ENCODE measurements at regions not wholly inside any gene's neighbourhood (a gene's known extent, or its start where the extent isn't known, plus 50 kb on each side); places are given as distances from the start of the nearest gene placed in this dataset.
A peak's percentile ranks its signal among the peaks of the same experiment; 100 is the strongest.

- Histone ChIP-seq H3K4me3 (ENCODE audit: low read length) (no peak overlapping the region), H3K4me1 (ENCODE audit: control insufficient read depth in 2 of 2, insufficient read depth in 2 of 2, low read length in 2 of 2) (no peaks in the 10 kb centered on the region), H3K36me3 (ENCODE audit: control insufficient read depth in 2 of 3, insufficient read depth in 3 of 3, low read length in 3 of 3) (no peaks in the 10 kb centered on the region), H3K27me3 (ENCODE audit: control insufficient read depth in 2 of 2, insufficient read depth in 2 of 2, low read length in 2 of 2) (no peaks in the 10 kb centered on the region), H3K27ac (ENCODE audit: low read depth, low read length) (no peak overlapping the region), H3K9me3 (ENCODE audit: control insufficient read depth in 2 of 3, low read length in 3 of 3) (no peaks in the 10 kb centered on the region)
- DNase-seq = no peak
- Mint-ChIP-seq H3K27ac (no peak overlapping the region), H3K36me3 (no peaks in the 10 kb centered on the region), H3K9me3 (peaks cover 0 to 7% (median 0%) of the 10 kb centered on the region in 11 donors), H3K27me3 (peaks cover 11 to 21% (median 15%) of the 10 kb centered on the region in 5 donors), H3K4me1 (peaks cover 0 to 8% (median 6%) of the 10 kb centered on the region in 7 donors), H3K4me3 (no peak overlapping the region)
- CTCF ChIA-PET = no interaction called here
- POLR2A ChIA-PET = no interaction called here
- intact Hi-C loops (cut with micrococcal nuclease) = no loop called here
- ATAC-seq = no peak
Observed at GRCh38 chr21:35824136-35824535, 236.2 kb downstream of the SETD4 start.

- Histone ChIP-seq H3K27ac (ENCODE audit: low read depth, low read length) (no peak overlapping the region), H3K9me3 (ENCODE audit: control insufficient read depth in 2 of 3, low read length in 3 of 3) (no peaks in the 10 kb centered on the region), H3K36me3 (ENCODE audit: control insufficient read depth in 2 of 3, insufficient read depth in 3 of 3, low read length in 3 of 3) (no peaks in the 10 kb centered on the region), H3K27me3 (ENCODE audit: control insufficient read depth in 2 of 2, insufficient read depth in 2 of 2, low read length in 2 of 2) (no peaks in the 10 kb centered on the region), H3K4me1 (ENCODE audit: control insufficient read depth in 2 of 2, insufficient read depth in 2 of 2, low read length in 2 of 2) (no peaks in the 10 kb centered on the region), H3K4me3 (ENCODE audit: low read length) (no peak overlapping the region)
- Mint-ChIP-seq H3K9me3 (peaks cover 0 to 7% (median 0%) of the 10 kb centered on the region in 11 donors), H3K36me3 (no peaks in the 10 kb centered on the region), H3K4me3 (no peak overlapping the region), H3K27me3 (peaks cover 2 to 11% (median 10%) of the 10 kb centered on the region in 5 donors), H3K27ac (no peak overlapping the region), H3K4me1 (no peaks in the 10 kb centered on the region)
- intact Hi-C loops (cut with micrococcal nuclease) = no loop called here
- POLR2A ChIA-PET = no interaction called here
- DNase-seq = no peak
- no peak for ATAC-seq
- CTCF ChIA-PET = no interaction called here
Observed at GRCh38 chr21:35819134-35819533, 241.2 kb downstream of the SETD4 start.

GRCh38 chr21:35818597-35818996 is 241.7 kb downstream of the SETD4 start:
- Mint-ChIP-seq H3K4me1 (no peaks in the 10 kb centered on the region), H3K27me3 (peaks cover 2 to 6% (median 5%) of the 10 kb centered on the region in 5 donors), H3K27ac (no peak overlapping the region), H3K4me3 (no peak overlapping the region), H3K9me3 (peaks cover 0 to 7% (median 0%) of the 10 kb centered on the region in 11 donors), H3K36me3 (no peaks in the 10 kb centered on the region)
- Histone ChIP-seq H3K4me1 (ENCODE audit: control insufficient read depth in 2 of 2, insufficient read depth in 2 of 2, low read length in 2 of 2) (no peaks in the 10 kb centered on the region), H3K27me3 (ENCODE audit: control insufficient read depth in 2 of 2, insufficient read depth in 2 of 2, low read length in 2 of 2) (no peaks in the 10 kb centered on the region), H3K27ac (ENCODE audit: low read depth, low read length) (no peak overlapping the region), H3K9me3 (ENCODE audit: control insufficient read depth in 2 of 3, low read length in 3 of 3) (no peaks in the 10 kb centered on the region), H3K4me3 (ENCODE audit: low read length) (no peak overlapping the region), H3K36me3 (ENCODE audit: control insufficient read depth in 2 of 3, insufficient read depth in 3 of 3, low read length in 3 of 3) (no peaks in the 10 kb centered on the region)
- ATAC-seq = no peak
- intact Hi-C loops (cut with micrococcal nuclease) = no loop called here
- no peak for DNase-seq
- ChIA-PET POLR2A (no interaction called here), CTCF (no interaction called here)

GRCh38 chr21:35814858-35815619 is 245.3 kb downstream of the SETD4 start:
- Mint-ChIP-seq H3K27me3 (no peaks in the 10 kb centered on the region), H3K27ac (peak overlapping the region in 2 of 9 donors; percentile 12 to 42), H3K4me3 (no peak overlapping the region), H3K36me3 (no peaks in the 10 kb centered on the region), H3K4me1 (no peaks in the 10 kb centered on the region), H3K9me3 (no peaks in the 10 kb centered on the region)
- POLR2A ChIA-PET = no interaction called here
- DNase-seq = no peak
- H3K4me3 ChIP-seq (ENCODE audit: low read length) = no peak overlapping the region
- H3K36me3 ChIP-seq (ENCODE audit: control insufficient read depth in 2 of 3, insufficient read depth in 3 of 3, low read length in 3 of 3) = no peaks in the 10 kb centered on the region
- H3K4me1 ChIP-seq (ENCODE audit: control insufficient read depth in 2 of 2, insufficient read depth in 2 of 2, low read length in 2 of 2) = no peaks in the 10 kb centered on the region
- H3K27ac ChIP-seq (ENCODE audit: low read depth, low read length) = no peak overlapping the region
- H3K27me3 ChIP-seq (ENCODE audit: control insufficient read depth in 2 of 2, insufficient read depth in 2 of 2, low read length in 2 of 2) = no peaks in the 10 kb centered on the region
- ATAC-seq = no peak
- CTCF ChIA-PET = no interaction called here
- no peaks in the 10 kb centered on the region for H3K9me3 ChIP-seq (ENCODE audit: control insufficient read depth in 2 of 3, low read length in 3 of 3)
- intact Hi-C loops (cut with micrococcal nuclease) = no loop called here

GRCh38 chr21:35812679-35813078 is 247.6 kb downstream of the SETD4 start:
- Mint-ChIP-seq H3K36me3 (no peaks in the 10 kb centered on the region), H3K9me3 (no peaks in the 10 kb centered on the region), H3K4me1 (no peaks in the 10 kb centered on the region), H3K4me3 (no peak overlapping the region), H3K27ac (peak overlapping the region in 1 of 9 donors; percentile 76), H3K27me3 (peaks cover 0 to 13% (median 0%) of the 10 kb centered on the region in 5 donors)
- Histone ChIP-seq H3K4me1 (ENCODE audit: control insufficient read depth in 2 of 2, insufficient read depth in 2 of 2, low read length in 2 of 2) (no peaks in the 10 kb centered on the region), H3K36me3 (ENCODE audit: control insufficient read depth in 2 of 3, insufficient read depth in 3 of 3, low read length in 3 of 3) (no peaks in the 10 kb centered on the region), H3K9me3 (ENCODE audit: control insufficient read depth in 2 of 3, low read length in 3 of 3) (no peaks in the 10 kb centered on the region), H3K27me3 (ENCODE audit: control insufficient read depth in 2 of 2, insufficient read depth in 2 of 2, low read length in 2 of 2) (no peaks in the 10 kb centered on the region), H3K4me3 (ENCODE audit: low read length) (no peak overlapping the region), H3K27ac (ENCODE audit: low read depth, low read length) (no peak overlapping the region)
- DNase-seq = no peak
- ChIA-PET CTCF (interaction anchor here (0.6 kb wide), 1 partner anchor 1181 kb away, joined by 3 read pairs; no protein-coding TSS in a partner anchor), POLR2A (no interaction called here)
- intact Hi-C loops (cut with micrococcal nuclease) = no loop called here
- no peak for ATAC-seq

- Mint-ChIP-seq H3K27ac (peak overlapping the region in 1 of 9 donors; percentile 39), H3K4me1 (no peaks in the 10 kb centered on the region), H3K27me3 (peaks cover 0 to 13% (median 0%) of the 10 kb centered on the region in 5 donors), H3K36me3 (no peaks in the 10 kb centered on the region), H3K9me3 (no peaks in the 10 kb centered on the region), H3K4me3 (no peak overlapping the region)
- H3K4me3 ChIP-seq (ENCODE audit: low read length) = no peak overlapping the region
- ChIA-PET POLR2A (no interaction called here), CTCF (interaction anchor here (0.5 kb wide), 1 partner anchor 1145 kb away, joined by 4 read pairs; no protein-coding TSS in a partner anchor)
- no peaks in the 10 kb centered on the region for H3K27me3 ChIP-seq (ENCODE audit: control insufficient read depth in 2 of 2, insufficient read depth in 2 of 2, low read length in 2 of 2)
- no peaks in the 10 kb centered on the region for H3K4me1 ChIP-seq (ENCODE audit: control insufficient read depth in 2 of 2, insufficient read depth in 2 of 2, low read length in 2 of 2)
- no peak overlapping the region for H3K27ac ChIP-seq (ENCODE audit: low read depth, low read length)
- no peaks in the 10 kb centered on the region for H3K36me3 ChIP-seq (ENCODE audit: control insufficient read depth in 2 of 3, insufficient read depth in 3 of 3, low read length in 3 of 3)
- no peak for ATAC-seq
- no peaks in the 10 kb centered on the region for H3K9me3 ChIP-seq (ENCODE audit: control insufficient read depth in 2 of 3, low read length in 3 of 3)
- no peak for DNase-seq
- intact Hi-C loops (cut with micrococcal nuclease) = no loop called here
Observed at GRCh38 chr21:35811191-35811806, 249.0 kb downstream of the SETD4 start.
